Activated CD8-positive, alpha-beta memory T cell treated with anti-CD3 and anti-CD28 coated beads, Interleukin-2, amount 10 ng/mL, durations not matched to agents 7 days and 5 days (primary cell): ENCODE measurements at regions not wholly inside any gene's neighbourhood (a gene's known extent, or its start where the extent isn't known, plus 50 kb on each side); places are given as distances from the start of the nearest gene placed in this dataset.
"Not testable (repeated sequence)": the region's sequence is repeated elsewhere in the genome, so short reads cannot be mapped to it uniquely, and the experiment has no call there.

Experiments used
- ATAC-seq: fragments of 150-1000 bp; cut with Tn5 transposase; one replicate; pipeline ENCODE4 v1.10.0; 2021; ENCODE audit warnings: moderate library complexity
- CTCF ChIA-PET: fragments of 350-600 bp; sonication (Branson Sonifier 250); formaldehyde crosslinking; loops from one replicate; lab custom pipeline; 2021; ENCODE audit warnings: antibody characterized with exemption; lab: Charles Lee
- DNase-seq: peaks from one replicate; pipeline ENCODE4 v3.0.0-alpha.2; 2020
- H3K27ac Mint-ChIP-seq: one replicate; pipeline ENCODE4 v1.8.0; 2021; ENCODE audit warnings: mild to moderate bottlenecking, mixed read lengths
- H3K27me3 Mint-ChIP-seq: one replicate; pipeline ENCODE4 v1.8.0; 2021; ENCODE audit warnings: mixed read lengths
- H3K36me3 Mint-ChIP-seq: one replicate; pipeline ENCODE4 v1.8.0; 2021; ENCODE audit warnings: mild to moderate bottlenecking, mixed read lengths
- H3K4me1 Mint-ChIP-seq: one replicate; pipeline ENCODE4 v1.8.0; 2021; ENCODE audit warnings: mixed read lengths
- H3K4me3 Mint-ChIP-seq: one replicate; pipeline ENCODE4 v1.8.0; 2021; ENCODE audit warnings: mild to moderate bottlenecking, moderate library complexity, mixed read lengths
- H3K9me3 Mint-ChIP-seq: one replicate; pipeline ENCODE4 v1.8.0; 2022; ENCODE audit warnings: low read depth, mixed read lengths

DNA sequence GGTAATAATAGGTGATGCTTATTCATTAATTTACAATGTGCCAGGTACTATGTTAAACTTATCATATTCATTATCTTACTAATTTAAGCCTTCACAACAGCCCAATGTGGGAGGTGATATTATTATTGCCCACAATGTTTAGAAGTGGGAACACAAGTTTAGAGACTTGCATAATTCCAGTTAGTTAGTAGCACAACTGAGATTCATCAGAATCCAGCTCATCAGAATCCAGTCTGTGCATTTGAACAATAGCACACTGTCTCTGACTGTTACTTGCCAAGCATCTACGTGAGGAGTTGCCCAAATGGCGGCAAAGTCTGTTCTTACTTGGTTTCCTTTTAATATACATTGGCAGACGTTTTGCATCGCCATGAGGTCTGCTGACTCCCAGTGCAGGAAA is 110.9 kb upstream of the BASP1 start:
- DNase-seq (no peak), ATAC-seq (no peak)
- Mint-ChIP-seq H3K9me3 (no peaks in the 10 kb centered on the region), H3K27me3 (no peaks in the 10 kb centered on the region), H3K4me3 (no peak overlapping the region), H3K36me3 (no peaks in the 10 kb centered on the region), H3K4me1 (no peaks in the 10 kb centered on the region), H3K27ac (no peak overlapping the region)
- CTCF ChIA-PET, result no interaction called here

DNA sequence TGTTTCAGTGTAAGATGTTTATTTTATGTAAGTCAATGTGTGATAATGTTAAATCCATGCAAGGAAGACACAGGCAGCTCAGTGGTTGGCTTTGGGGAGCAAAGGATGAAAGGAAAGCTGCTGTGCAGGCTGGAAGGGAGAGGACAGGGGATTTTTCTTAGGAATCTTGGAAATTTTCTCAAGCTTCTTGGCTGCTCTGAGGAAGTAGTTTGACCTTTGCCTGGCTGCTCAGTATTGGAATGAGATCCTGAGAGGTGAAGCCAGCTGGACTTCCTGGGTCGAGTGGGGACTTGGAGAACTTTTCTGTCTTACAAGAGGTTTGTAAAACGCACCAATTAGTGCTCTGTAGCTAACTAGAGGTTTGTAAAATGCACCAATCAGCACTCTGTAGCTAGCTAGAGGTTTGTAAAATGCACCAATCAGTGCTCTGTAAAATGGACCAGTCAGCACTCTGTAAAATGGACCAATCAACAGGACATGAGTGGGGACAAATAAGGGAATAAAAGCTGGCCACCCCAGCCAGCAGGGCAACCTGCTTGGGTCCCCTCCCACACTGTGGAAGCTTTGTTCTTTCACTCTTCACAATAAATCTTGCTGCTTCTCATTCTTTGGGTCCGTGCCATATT is 105.2 kb upstream of the BASP1 start:
- H3K27ac Mint-ChIP-seq, H3K4me3 Mint-ChIP-seq, CTCF ChIA-PET, H3K4me1 Mint-ChIP-seq, DNase-seq, H3K27me3 Mint-ChIP-seq, ATAC-seq, H3K36me3 Mint-ChIP-seq, H3K9me3 Mint-ChIP-seq: not testable (repeated sequence)

DNA sequence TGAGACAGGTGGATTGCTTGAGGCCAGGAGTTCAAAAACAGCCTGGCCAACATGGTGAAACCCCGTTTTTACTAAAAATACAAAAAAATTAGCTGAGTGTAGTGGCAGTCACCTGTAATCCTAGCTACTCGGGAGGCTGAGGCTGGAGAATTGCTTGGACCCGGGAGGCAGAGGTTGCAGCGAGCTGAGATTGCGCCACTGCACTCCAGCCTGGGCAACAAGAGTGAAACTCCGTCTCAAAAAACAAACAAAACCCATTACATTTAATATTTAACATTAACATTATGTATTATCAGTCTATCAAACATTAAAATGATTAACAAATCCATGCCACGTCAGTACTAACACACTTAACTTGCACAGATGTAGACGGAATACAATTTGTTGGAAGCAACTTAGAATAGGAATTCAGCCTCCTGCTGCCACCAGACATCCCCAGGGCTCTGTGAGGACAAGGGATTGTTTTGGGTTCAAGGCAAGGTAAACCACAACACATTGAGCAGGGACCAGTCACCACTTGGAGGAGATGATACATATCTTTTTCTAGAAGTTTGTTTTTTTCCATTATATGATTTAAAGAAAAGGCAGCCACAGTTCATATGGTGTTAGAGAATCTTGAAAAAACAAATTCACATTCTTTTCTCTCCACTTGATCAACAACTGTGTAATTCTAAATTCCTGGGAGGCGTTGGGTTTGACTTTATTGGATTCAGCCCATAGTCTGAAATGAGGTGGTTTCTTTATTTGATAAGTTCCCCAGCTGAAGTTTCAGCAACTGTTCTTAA is 104.1 kb upstream of the BASP1 start:
- ATAC-seq (no peak), DNase-seq (no peak)
- CTCF ChIA-PET, result no interaction called here
- H3K9me3 Mint-ChIP-seq, result no peaks in the 10 kb centered on the region
- H3K27ac Mint-ChIP-seq, result no peak overlapping the region
- H3K4me1 Mint-ChIP-seq, result no peaks in the 10 kb centered on the region
- H3K4me3 Mint-ChIP-seq, result no peak overlapping the region
- no peaks in the 10 kb centered on the region for H3K27me3 Mint-ChIP-seq
- H3K36me3 Mint-ChIP-seq, result no peaks in the 10 kb centered on the region

DNA sequence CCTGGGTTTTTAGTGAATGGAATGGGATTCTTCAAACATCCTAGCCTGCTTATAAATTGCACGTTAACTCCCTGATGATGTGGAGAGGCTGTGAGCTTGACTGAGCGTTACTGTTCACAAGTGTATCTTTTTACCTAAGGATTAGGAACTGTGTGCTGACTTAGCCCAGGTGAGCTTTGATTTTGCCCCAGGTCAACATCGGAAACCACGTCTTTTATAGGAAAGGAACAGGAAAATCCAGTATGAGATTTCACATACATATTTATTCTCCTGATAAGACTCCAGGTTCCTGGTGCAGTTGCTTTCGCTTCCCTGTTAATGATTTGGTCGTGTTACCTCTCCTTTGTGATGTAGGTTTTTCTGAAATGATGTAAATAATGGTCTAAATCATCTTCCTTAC is 103.2 kb upstream of the BASP1 start:
- CTCF ChIA-PET, result no interaction called here
- H3K36me3 Mint-ChIP-seq, result no peaks in the 10 kb centered on the region
- H3K4me3 Mint-ChIP-seq, result no peak overlapping the region
- no peaks in the 10 kb centered on the region for H3K27me3 Mint-ChIP-seq
- H3K9me3 Mint-ChIP-seq, result peaks cover 6% of the 10 kb centered on the region
- no peak overlapping the region for H3K27ac Mint-ChIP-seq
- ATAC-seq (no peak), DNase-seq (no peak)
- H3K4me1 Mint-ChIP-seq, result no peaks in the 10 kb centered on the region

DNA sequence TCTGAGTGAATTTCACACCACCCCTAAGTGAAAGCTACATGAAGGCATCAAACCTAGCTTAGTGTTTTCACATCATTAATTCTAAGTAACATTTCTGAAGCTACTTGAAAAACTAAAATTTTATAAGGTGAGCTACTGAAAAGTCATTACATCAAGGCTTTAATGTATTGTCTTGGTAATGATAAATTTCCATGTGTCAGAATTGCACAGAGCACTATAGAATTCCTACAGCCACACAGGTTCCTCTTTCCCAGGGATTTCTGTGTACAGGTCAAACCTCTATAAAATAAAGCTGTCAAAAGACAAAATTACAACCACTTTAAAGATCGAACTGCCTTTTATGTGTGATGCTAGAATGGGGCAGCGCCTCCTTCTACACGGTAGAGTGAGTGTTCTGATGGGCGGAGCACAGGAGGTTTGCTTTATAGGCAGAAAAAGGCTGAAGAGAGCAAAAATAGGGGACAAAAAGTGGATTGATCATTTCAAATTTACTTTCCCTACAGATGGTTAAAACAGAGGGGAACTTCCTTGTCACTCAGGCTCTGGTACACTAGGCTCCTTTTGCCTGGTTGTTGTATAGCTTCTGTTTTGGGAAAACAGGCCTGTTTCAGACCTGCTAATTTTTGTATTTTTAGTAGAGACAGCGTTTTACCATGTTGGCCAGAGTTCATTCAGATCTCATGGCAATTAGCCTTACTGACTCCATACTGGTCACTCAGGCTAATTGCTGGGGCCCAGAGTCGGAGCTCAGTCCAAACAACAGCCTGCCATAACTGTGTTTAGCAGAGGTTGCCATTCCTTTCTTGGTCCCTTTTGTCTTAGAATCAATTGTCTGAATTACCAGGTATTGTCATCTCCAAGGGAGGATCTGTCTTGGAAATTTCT is 102.5 kb upstream of the BASP1 start:
- H3K4me1 Mint-ChIP-seq, result no peaks in the 10 kb centered on the region
- no peaks in the 10 kb centered on the region for H3K36me3 Mint-ChIP-seq
- H3K9me3 Mint-ChIP-seq, result peaks cover 6% of the 10 kb centered on the region
- CTCF ChIA-PET, result no interaction called here
- H3K4me3 Mint-ChIP-seq, result no peak overlapping the region
- ATAC-seq (no peak), DNase-seq (no peak)
- no peak overlapping the region for H3K27ac Mint-ChIP-seq
- no peaks in the 10 kb centered on the region for H3K27me3 Mint-ChIP-seq

DNA sequence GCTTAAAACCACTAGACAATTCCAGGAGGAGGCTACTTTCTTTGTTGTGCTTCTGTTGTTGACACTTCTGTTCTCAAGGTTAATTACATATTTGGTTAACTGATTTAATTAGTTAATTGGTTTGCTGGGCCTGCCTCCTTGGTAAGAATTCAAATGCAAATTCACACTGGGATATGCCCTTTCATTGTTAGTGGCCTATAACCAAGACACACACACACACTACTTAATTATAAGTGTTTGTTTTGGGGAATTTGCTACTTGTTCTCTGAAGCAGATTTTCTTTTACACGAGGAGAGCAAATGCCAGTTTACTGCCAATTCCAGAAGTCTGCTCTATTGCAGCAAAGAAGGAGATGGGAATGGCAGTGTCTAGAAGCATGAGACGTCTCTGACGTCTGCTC is 101.6 kb upstream of the BASP1 start:
- H3K9me3 Mint-ChIP-seq, result peaks cover 6% of the 10 kb centered on the region
- no peak overlapping the region for H3K4me3 Mint-ChIP-seq
- H3K36me3 Mint-ChIP-seq, result no peaks in the 10 kb centered on the region
- ATAC-seq (no peak), DNase-seq (no peak)
- no peaks in the 10 kb centered on the region for H3K27me3 Mint-ChIP-seq
- no peak overlapping the region for H3K27ac Mint-ChIP-seq
- no peaks in the 10 kb centered on the region for H3K4me1 Mint-ChIP-seq
- CTCF ChIA-PET, result no interaction called here

DNA sequence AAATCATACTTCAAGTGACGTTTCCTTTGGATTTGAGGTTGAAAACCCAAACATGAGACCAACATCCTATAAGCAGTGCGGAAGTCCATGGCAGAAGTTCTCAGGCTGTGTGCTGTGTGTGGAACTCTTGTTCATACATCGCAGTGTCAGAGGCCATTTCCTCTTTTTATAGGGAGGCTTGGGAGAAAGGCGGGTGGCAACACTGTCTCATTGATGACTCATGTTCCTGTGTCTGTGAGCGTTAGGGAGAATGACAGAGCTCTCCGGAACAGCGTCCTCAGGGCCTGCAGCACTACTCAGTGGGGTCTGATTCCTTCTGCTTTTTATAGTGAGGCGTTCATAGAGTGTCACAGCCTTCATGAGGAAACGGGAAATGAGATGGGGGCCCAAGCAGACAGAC is 98.8 kb upstream of the BASP1 start:
- DNase-seq, result no peak
- no peaks in the 10 kb centered on the region for H3K36me3 Mint-ChIP-seq
- CTCF ChIA-PET, result no interaction called here
- H3K4me1 Mint-ChIP-seq, result no peaks in the 10 kb centered on the region
- peaks cover 6% of the 10 kb centered on the region for H3K9me3 Mint-ChIP-seq
- H3K27ac Mint-ChIP-seq, result no peak overlapping the region
- no peaks in the 10 kb centered on the region for H3K27me3 Mint-ChIP-seq
- no peak overlapping the region for H3K4me3 Mint-ChIP-seq
- no peak for ATAC-seq

DNA sequence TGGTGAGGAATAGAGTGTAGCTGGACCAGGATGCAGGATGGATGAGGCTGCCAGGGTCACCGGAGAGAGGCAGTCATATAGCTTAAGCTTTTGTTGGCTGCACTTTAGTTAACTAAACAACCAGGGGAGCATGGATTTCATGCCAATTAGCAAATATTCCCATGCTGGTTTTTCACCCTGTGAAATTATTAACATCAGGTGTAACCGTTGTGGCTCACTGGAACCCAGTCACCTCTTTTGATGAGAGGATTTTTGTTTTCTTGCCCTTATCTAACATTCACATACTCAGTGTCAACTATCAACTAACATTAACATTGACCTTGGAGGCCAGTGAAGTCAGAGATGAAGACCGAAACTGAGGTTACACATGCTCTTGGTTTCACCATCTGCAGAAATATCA is 97.2 kb upstream of the BASP1 start:
- Mint-ChIP-seq H3K4me3 (no peak overlapping the region), H3K4me1 (no peaks in the 10 kb centered on the region), H3K36me3 (no peaks in the 10 kb centered on the region), H3K27me3 (no peaks in the 10 kb centered on the region), H3K9me3 (peaks cover 6% of the 10 kb centered on the region), H3K27ac (no peak overlapping the region)
- CTCF ChIA-PET, result no interaction called here
- DNase-seq, result no peak
- ATAC-seq, result no peak

DNA sequence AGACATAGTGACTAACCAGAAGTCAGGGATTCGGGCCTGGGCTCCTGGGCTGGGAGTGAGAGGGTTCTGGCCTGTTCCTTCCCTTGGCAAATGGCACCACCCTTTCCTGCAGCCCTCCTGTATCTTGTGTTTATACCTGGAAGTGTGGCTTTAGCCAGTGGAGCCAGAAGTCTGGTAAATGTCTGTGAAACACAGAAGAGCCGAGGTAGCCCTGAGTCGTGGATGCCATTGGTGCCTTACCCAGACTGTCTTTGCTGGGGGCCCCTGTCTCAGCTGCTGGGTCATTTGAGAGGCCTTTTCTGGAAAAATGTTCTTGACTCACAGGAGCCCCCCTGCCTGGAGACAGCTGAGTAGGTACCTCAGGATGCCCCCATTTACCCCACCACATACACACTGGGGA is 95.7 kb upstream of the BASP1 start:
- no peak overlapping the region for H3K27ac Mint-ChIP-seq
- ATAC-seq, result no peak
- CTCF ChIA-PET, result no interaction called here

DNA sequence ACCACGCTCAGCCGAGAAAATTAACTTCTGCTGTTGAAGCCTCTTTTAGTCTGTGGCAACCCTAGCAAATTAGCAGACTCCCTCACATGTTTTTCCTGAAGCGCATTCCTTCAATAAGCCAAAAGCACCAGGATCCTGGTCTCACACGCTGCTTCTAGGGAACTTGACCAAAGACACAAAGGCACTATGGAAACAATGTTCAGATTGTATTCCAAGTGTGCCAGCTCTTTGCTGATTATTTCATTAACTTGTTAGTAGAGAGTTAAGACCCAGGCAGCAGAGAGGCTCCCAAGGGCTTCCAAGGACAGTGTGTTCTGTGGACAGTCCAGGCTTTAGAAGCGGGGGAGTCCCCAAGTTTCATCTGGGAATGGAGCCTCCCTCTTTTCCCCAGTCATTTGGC is 94.4 kb upstream of the BASP1 start:
- ATAC-seq, result no peak
- no peak overlapping the region for H3K27ac Mint-ChIP-seq
- H3K36me3 Mint-ChIP-seq, result no peaks in the 10 kb centered on the region
- no peak for DNase-seq
- H3K4me1 Mint-ChIP-seq, result no peaks in the 10 kb centered on the region
- peaks cover 6% of the 10 kb centered on the region for H3K9me3 Mint-ChIP-seq
- no peaks in the 10 kb centered on the region for H3K27me3 Mint-ChIP-seq
- CTCF ChIA-PET, result no interaction called here
- no peak overlapping the region for H3K4me3 Mint-ChIP-seq

More for the DNA sequence above, 95.7 kb upstream of the BASP1 start:
- no peaks in the 10 kb centered on the region for H3K36me3 Mint-ChIP-seq
- DNase-seq, result no peak
- H3K4me1 Mint-ChIP-seq, result no peaks in the 10 kb centered on the region
- H3K27me3 Mint-ChIP-seq, result no peaks in the 10 kb centered on the region
- no peak overlapping the region for H3K4me3 Mint-ChIP-seq
- peaks cover 6% of the 10 kb centered on the region for H3K9me3 Mint-ChIP-seq

DNA sequence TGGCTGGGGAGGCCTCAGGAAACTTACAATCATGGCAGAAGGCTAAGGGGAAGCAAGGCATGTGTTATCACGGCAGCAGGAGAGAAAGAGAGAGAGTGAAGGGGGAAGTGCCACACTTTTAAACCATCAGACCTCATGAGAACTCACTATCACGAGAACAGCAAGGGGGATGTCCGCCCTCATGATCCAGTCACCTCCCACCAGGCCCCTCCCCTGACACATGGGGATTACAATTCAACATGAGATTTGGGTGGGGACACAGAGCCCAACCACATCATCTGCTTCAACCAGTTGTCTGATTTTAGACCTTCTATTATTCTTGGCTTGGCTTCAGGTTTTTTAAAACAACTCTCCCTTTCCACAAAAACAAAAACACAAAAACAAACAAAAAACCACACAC is 93.7 kb upstream of the BASP1 start:
- DNase-seq, H3K9me3 Mint-ChIP-seq, H3K4me3 Mint-ChIP-seq, H3K27me3 Mint-ChIP-seq, CTCF ChIA-PET, H3K4me1 Mint-ChIP-seq, H3K36me3 Mint-ChIP-seq, H3K27ac Mint-ChIP-seq, ATAC-seq: not testable (repeated sequence)

DNA sequence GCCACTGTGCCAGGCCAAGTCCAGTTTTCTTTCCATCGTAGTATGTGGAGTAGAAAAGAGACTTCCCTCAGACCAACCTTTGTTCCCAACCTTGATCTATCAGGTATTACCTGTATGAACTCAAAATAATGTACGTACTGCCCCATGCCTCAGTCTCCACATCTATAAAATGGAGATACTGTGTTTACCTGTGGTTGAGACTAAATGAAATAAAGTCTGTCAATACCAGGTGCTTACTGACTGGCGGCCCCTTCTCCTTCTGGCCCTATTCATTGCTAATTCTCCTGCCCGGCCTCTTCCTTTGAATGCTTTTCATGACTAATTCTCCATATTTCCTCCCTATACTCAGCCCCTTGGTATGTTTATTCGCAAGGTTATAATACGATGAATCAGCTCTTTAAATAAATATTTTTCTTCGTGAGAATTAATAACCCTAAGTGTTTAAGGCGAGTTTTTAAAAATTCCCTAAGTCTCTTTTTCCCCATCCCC is 89.6 kb upstream of the BASP1 start:
- no peak overlapping the region for H3K4me3 Mint-ChIP-seq
- H3K9me3 Mint-ChIP-seq, result peaks cover 2% of the 10 kb centered on the region
- DNase-seq, result no peak
- H3K27me3 Mint-ChIP-seq, result peaks cover 2% of the 10 kb centered on the region
- H3K27ac Mint-ChIP-seq, result no peak overlapping the region
- H3K36me3 Mint-ChIP-seq, result no peaks in the 10 kb centered on the region
- no peak for ATAC-seq
- H3K4me1 Mint-ChIP-seq, result peaks cover 9% of the 10 kb centered on the region
- CTCF ChIA-PET, result interaction anchor here (0.6 kb wide), 1 partner anchor 950 kb away, joined by 3 read pairs; no protein-coding TSS in a partner anchor

DNA sequence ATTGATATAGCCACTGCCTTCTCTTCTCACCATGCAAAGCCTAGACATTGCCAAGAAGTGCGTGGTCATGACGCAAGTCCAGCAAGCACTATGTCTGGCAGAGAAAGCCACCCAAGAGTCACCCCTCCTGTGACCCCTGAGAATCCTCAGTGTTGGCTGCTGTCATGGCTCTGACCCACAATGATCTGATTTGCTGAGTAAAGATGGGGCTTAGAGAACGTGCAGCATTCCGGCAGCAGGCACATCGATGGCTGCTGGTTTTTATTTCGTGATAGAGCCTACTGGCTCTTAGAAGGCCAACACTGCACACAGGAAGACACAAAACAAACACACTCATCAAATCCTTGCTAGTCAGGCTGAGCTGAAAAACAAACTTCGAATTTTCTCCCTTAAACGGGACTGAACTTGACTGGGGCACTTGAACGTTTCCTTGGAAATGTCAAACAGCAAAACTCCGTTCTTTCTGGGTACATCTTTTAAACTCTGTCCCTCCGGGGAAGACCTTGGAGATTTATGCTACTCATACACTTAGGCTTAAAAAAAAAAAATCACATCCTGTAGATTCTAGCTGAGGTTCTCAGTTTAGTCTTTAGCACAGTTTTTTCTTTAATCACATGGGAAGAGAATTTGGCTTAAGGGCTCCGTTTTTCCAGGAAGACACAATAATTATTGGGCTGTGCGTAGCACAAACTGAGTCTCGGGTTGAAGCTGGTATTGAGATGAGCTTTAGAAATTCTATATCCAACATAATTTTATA is 88.2 kb upstream of the BASP1 start:
- no peaks in the 10 kb centered on the region for H3K36me3 Mint-ChIP-seq
- DNase-seq, result no peak
- no peak overlapping the region for H3K4me3 Mint-ChIP-seq
- H3K4me1 Mint-ChIP-seq, result peaks cover 9% of the 10 kb centered on the region
- ATAC-seq, result no peak
- CTCF ChIA-PET, result interaction anchor here (0.6 kb wide), 1 partner anchor 324 kb away, joined by 3 read pairs; no protein-coding TSS in a partner anchor
- peaks cover 2% of the 10 kb centered on the region for H3K27me3 Mint-ChIP-seq
- H3K27ac Mint-ChIP-seq, result no peak overlapping the region
- peaks cover 2% of the 10 kb centered on the region for H3K9me3 Mint-ChIP-seq
